HG03108 (cell line): ENCODE measurements at regions not wholly inside any gene's neighbourhood (a gene's known extent, or its start where the extent isn't known, plus 50 kb on each side); places are given as distances from the start of the nearest gene placed in this dataset.
"Not testable (repeated sequence)": the region's sequence is repeated elsewhere in the genome, so short reads cannot be mapped to it uniquely, and the experiment has no call there.

Experiments used
- ATAC-seq: cut with Tn5 transposase; IDR thresholded peaks from one replicate; pipeline ENCODE4 v1.9.1; 2021; ENCODE audit warnings: moderate library complexity; ENCODE audit not compliant: unreplicated experiment

- ATAC-seq, result peak; percentile 40
Measured at GRCh38 chr13:97856304-97856675, 97.2 kb upstream of the IPO5 start.

DNA sequence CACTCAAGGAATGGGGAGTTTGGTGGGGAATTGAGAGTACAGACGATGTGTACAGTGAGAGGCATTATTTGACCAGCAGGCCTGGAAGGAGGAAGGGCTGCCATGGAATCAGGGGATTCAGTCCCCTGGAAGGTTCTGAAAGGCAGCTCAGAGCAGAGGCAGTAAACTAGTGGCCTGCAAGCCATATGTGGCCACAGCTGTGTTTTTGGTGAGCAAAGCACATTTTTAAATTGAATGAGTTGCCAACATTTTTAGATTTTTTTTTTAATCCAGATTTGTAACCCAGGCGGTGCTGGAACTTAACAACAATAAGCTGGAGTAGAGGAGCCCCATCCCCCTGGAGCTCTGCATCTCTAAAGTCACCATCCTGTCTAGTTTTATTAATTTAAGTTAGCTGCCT lies 95.3 kb upstream of the IPO5 start:
- ATAC-seq, result no peak

- no peak for ATAC-seq
Measured at GRCh38 chr13:97866346-97866745, 87.1 kb upstream of the IPO5 start.

GRCh38 chr13:97866751-97867150 lies 86.7 kb upstream of the IPO5 start:
- no peak for ATAC-seq

DNA sequence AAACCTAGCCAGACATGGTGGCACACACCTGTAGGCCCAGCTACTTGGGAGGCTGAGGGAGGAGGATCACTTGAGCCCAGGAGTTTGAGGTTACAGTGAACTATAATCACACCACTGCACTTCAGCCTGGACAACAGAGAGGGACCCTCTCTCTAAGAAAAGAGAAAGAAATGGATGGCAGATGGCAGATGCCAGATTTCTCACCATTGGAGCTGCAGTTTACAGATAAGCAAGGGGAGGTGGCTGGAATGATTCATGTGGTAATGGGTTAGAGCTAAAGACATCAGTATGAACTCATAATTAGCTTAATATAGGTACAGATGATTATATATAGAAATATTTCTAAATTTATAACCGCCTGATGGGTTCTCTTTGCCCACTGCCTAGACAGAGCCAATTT lies 80.1 kb upstream of the IPO5 start:
- no peak for ATAC-seq

- ATAC-seq, result no peak
Measured at GRCh38 chr13:97875218-97875617, 78.3 kb upstream of the IPO5 start.

DNA sequence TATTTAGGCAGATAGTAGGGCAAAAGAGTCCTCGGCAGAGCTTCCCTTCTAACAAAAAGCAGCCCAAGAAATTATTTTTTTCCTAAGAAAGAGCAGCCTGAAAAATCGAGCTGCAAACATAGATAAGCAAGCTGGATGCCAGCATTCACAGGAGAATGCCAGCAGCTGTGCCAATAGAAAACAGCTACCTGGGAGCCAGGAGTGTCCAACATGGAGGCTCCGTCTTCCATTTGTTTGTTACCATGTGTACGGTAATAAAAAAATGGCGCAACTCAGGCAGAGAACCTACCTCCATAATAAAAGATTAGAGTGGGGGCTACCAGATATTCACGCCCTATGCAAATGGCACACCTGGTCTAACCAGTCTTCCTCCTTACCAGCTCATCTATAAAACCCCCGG lies 77.6 kb upstream of the IPO5 start:
- no peak for ATAC-seq

DNA sequence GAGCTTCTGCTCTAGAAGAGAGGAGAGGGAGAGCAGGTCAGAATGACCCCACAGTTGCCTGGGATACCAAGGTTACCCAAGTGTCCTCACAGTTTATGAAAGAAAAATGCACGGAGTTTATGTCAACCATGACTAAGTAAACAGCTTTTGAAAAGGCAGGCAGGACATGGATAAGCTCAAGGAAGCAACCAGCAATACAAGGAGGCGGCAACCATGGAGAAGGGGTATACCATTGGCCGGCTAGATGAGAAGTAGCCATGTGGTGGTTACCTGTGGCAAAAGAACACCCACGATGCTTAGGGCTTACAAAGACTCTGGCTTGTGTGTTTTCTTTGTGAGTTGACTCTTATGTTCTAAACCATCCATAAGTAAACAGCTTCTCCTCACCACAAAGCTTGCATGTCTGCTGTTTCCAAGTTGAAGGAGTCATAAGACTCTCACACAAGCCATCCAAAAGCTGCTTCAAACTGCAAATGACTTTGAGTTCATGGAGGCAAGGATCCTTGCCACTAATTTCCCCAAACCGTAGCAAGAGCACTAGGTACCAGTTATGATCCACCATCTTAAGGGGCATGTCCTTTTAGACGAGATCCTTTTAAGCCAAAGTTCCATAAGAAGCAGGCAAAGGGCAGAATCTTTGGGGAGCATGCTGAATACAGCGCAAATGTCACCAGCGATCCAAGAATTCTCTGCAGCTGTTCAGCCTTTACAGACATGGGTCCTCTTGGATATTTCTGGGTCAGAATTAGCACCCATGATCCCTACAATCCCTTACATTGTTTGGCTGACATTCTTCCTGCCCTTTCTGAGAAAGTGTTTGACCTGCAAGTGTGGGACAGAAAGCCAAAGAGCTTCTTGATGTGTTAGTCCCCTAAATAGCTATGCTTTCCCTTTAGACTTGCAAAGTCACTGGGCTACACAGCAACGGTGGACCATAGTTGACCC lies 74.8 kb upstream of the IPO5 start:
- no peak for ATAC-seq

GRCh38 chr13:97879646-97880310 lies 73.7 kb upstream of the IPO5 start:
- no peak for ATAC-seq

- no peak for ATAC-seq
Measured at GRCh38 chr13:97880311-97880675, 73.2 kb upstream of the IPO5 start.

GRCh38 chr13:97881556-97881955 lies 71.9 kb upstream of the IPO5 start:
- ATAC-seq, result no peak

GRCh38 chr13:97883396-97883795 lies 70.1 kb upstream of the IPO5 start:
- no peak for ATAC-seq

DNA sequence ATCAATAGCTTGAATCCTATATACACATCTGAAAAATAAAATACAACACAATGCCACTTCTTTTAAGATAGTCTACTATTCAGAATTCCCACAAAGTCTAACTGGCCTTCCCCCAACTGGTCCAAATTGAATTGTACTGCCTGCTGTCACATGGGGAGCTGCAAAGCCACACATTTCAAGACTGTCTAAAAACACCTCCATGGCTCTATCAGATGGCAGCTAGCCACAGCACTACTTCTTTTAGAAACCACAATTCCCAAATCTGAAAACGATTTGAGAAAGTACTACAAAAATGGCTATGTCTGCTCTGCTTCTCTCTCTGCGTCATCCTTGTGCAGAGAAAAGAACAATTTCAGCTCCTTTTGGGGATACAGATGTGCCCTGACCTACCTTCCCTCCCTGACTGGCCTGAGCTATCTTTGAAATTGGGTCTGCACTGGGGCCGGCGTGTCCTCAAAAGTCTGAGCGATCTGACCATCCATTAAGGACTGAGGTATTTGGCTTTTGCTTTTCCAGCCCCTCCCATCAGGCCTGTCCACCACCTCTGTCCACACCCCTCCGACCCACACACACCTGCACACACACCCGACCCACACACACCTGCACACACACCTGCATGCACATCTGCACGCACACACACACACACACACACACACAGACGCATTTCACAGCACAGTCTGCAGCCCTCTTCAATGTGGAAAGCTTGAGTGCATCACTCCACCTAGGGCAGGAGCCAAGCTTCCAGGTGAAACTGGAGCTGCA lies 68.6 kb upstream of the IPO5 start:
- no peak for ATAC-seq

DNA sequence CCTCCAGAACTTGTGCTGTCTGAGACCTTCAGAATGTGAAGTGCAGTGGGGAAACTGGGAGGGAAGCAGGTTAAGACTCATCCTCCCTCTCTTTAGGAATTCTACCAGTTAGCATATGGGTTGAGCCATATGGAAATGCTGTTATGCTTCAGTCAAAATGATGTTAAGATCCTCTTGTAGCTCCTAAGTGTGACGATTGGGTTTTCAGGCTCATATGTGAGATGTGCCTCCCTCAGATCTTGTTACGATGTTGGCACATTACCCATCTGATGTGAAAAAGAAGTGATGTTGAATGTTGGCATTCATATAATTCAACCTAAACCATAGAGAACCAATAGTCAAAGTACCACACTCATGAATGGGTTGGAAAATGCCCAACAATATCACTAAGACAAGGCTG lies 67.8 kb upstream of the IPO5 start:
- ATAC-seq, result no peak

DNA sequence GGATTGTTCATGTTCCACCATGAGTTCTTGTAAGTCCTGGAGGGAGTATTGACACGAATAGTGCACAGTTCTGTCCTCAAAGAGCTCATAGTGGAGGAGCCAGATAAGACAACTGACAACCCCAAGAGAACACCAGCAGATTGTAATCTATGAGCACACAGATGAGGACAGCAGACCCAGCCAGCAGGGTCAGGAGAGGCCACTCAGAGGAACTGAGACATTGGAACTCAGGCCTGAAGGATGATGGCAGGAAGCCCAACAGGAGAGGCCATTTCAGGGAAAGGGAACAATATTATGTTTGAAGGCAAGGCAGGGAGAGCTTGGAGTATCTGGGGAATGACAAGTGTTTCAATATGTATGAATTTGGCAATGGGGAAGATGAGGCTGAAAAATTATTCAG lies 63.7 kb upstream of the IPO5 start:
- ATAC-seq, result no peak

- ATAC-seq, result no peak
Measured at GRCh38 chr13:97890573-97890972, 62.9 kb upstream of the IPO5 start.

GRCh38 chr13:97891964-97892363 lies 61.5 kb upstream of the IPO5 start:
- ATAC-seq, result not testable (repeated sequence)

DNA sequence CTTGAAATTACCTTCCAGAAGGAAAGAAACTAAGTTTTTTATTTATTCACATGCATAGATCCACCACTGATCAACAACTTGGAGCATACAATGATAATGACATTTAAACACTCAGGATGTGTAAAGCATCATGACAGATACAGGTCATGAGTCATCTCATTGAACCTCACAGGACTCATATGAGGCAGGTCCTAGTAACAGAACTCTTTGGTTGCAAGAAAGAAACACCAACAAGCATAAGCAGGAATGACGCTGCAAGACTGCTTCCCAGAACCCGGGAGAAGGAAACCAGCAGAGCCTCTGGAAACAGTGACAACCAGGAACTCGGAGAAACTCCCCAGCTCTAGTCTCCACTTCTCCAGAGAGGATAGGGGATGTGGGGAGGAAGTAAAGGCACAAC lies 60.8 kb upstream of the IPO5 start:
- no peak for ATAC-seq

GRCh38 chr13:97895383-97895782 lies 58.1 kb upstream of the IPO5 start:
- ATAC-seq, result no peak

- no peak for ATAC-seq
Measured at GRCh38 chr13:97896446-97896845, 57.0 kb upstream of the IPO5 start.

- ATAC-seq, result no peak
Measured at GRCh38 chr13:97901716-97902115, 51.8 kb upstream of the IPO5 start.
